GM12878 (cell line): ENCODE measurements at regions not wholly inside any gene's neighbourhood (a gene's known extent, or its start where the extent isn't known, plus 50 kb on each side); places are given as distances from the start of the nearest gene placed in this dataset.

Experiments used
- ATAC-seq: fragments of 200-7000 bp; cut with Tn5 transposase; 3 replicates; pipeline ENCODE4 v1.9.1; 2020; ENCODE audit warnings: mild to moderate bottlenecking, moderate library complexity
- BruUV-seq: library from RNA; stranded (reverse); fragments of 400-500 nt; replicated peaks from 2 replicates; lab custom pipeline; 2021; lab: Mats Ljungman, UMichigan
- CTCF ChIA-PET: fragments of 300-600 bp; sonication (Branson Sonifier 250); formaldehyde crosslinking; extraction: SDS; loops from one replicate; lab custom pipeline; 2021; ENCODE audit warnings: inconsistent platforms; lab: Yijun Ruan, JAX
- POLR2A ChIA-PET: fragments of 350-600 bp; formaldehyde crosslinking; extraction: SDS; loops from one replicate; lab custom pipeline; 2021; ENCODE audit warnings: inconsistent platforms; lab: Charles Lee
- RAD21 ChIA-PET: fragments of 300-600 bp; sonication (Branson Sonifier 250); formaldehyde crosslinking; loops from one replicate; lab custom pipeline; 2023; ENCODE audit warnings: antibody characterized with exemption; ENCODE audit not compliant: unreplicated experiment; lab: Charles Lee
- SMC1A ChIA-PET: fragments of 300-600 bp; sonication (Branson Sonifier 250); formaldehyde crosslinking; loops from one replicate; lab custom pipeline; 2023; ENCODE audit not compliant: unreplicated experiment, uncharacterized antibody; lab: Charles Lee
- DNase-seq: peaks from one replicate; pipeline ENCODE4 v3.0.0-alpha.2; 2011; ENCODE audit warnings: low read depth, low spot score
- FAIRE-seq: peaks from 3 replicates; lab custom pipeline; 2011; peaks lifted over from hg19 to GRCh38; lab: Jason Lieb, UNC
- H2AFZ ChIP-seq: 2 replicates; pipeline ENCODE4 v1.6.0; 2011; ENCODE audit warnings: low read depth, low read length, control low read depth; ENCODE audit not compliant: control insufficient read depth
- H3K27ac ChIP-seq: 2 replicates; pipeline ENCODE4 v1.5.1; 2011; ENCODE audit warnings: control low read depth; ENCODE audit not compliant: control insufficient read depth, insufficient read depth
- H3K27me3 ChIP-seq, 2 experiments: replicated peaks in 1 of 2; 2 replicates each; pipeline versions ENCODE4 v1.6.0 to v1.6.1; 2011; ENCODE audit warnings: low read length in 1 of 2; ENCODE audit not compliant: control insufficient read depth in 2 of 2, insufficient read depth in 2 of 2
- H3K36me3 ChIP-seq, 2 experiments: 2 replicates each; pipeline ENCODE4 v1.5.1; 2011; ENCODE audit warnings: low read length in 1 of 2; ENCODE audit not compliant: control insufficient read depth in 2 of 2, insufficient read depth in 2 of 2
- H3K4me1 ChIP-seq: 2 replicates; pipeline ENCODE4 v1.6.1; 2011; ENCODE audit warnings: mild to moderate bottlenecking, low read length, moderate library complexity, mixed read lengths; ENCODE audit not compliant: control insufficient read depth, insufficient read depth
- H3K4me2 ChIP-seq: 2 replicates; pipeline ENCODE4 v1.6.0; 2011; ENCODE audit warnings: control low read depth; ENCODE audit not compliant: control insufficient read depth, insufficient read depth
- H3K4me3 ChIP-seq: fragments of 200-600 bp; sonication (generic); 2 replicates; pipeline ENCODE4 v1.5.1; 2016
- H3K79me2 ChIP-seq: 2 replicates; pipeline ENCODE4 v1.6.0; 2011; ENCODE audit warnings: low read length; ENCODE audit not compliant: control insufficient read depth, insufficient read depth
- H3K9ac ChIP-seq: 2 replicates; pipeline ENCODE4 v1.8.0; 2011; ENCODE audit warnings: low read length, control low read depth, mixed read lengths; ENCODE audit not compliant: control insufficient read depth, insufficient read depth
- H3K9me3 ChIP-seq: replicated peaks from 3 replicates; pipeline ENCODE4 v1.5.1; 2011; ENCODE audit warnings: mild to moderate bottlenecking, low read length; ENCODE audit not compliant: control insufficient read depth, insufficient read depth
- H4K20me1 ChIP-seq: 2 replicates; pipeline ENCODE4 v1.6.0; 2011; ENCODE audit not compliant: control insufficient read depth, insufficient read depth
- ATF3 ChIP-seq: IDR thresholded peaks from 2 replicates; pipeline ENCODE4 v1.6.1; 2011; ENCODE audit warnings: low read depth, mild to moderate bottlenecking, low read length, moderate library complexity, borderline replicate concordance; ENCODE audit errors: extremely low read depth
- BCL11A ChIP-seq: IDR thresholded peaks from 2 replicates; pipeline ENCODE4 v1.6.1; 2011; ENCODE audit warnings: low read depth, low read length
- BHLHE40 ChIP-seq, 2 experiments: fragments of 450-650 bp in 1 of 2; IDR thresholded peaks; 2 replicates each; pipeline ENCODE4 v1.6.1; 2011 to 2017; ENCODE audit warnings: low read depth in 2 of 2, borderline replicate concordance in 1 of 2, improper control_type of control experiment in 1 of 2, low read length in 1 of 2, mild to moderate bottlenecking in 1 of 2
- BMI1 ChIP-seq: fragments of 450-650 bp; IDR thresholded peaks from 2 replicates; pipeline ENCODE4 v1.6.1; 2016; ENCODE audit warnings: mild to moderate bottlenecking, moderate library complexity, borderline replicate concordance
- CBFB ChIP-seq: IDR thresholded peaks from 2 replicates; pipeline ENCODE4 v1.6.1; 2016; ENCODE audit warnings: antibody characterized with exemption, low read depth
- GATAD2B ChIP-seq: fragments of 450-650 bp; conservative IDR thresholded peaks from 2 replicates; pipeline ENCODE4 v1.6.1; 2017; ENCODE audit warnings: low read depth, mild to moderate bottlenecking, moderate library complexity
- HDAC6 ChIP-seq: fragments of 200-600 bp; sonication (generic); IDR thresholded peaks from one replicate; pipeline ENCODE4 v1.8.0; 2017; ENCODE audit warnings: antibody characterized with exemption; ENCODE audit not compliant: unreplicated experiment
- IKZF2 ChIP-seq, 2 experiments: fragments of 450-650 bp; IDR thresholded peaks; 2 replicates each; pipeline ENCODE4 v1.6.1; 2017; ENCODE audit warnings: mild to moderate bottlenecking in 2 of 2, moderate library complexity in 2 of 2
- MTA3 ChIP-seq: IDR thresholded peaks from 2 replicates; pipeline ENCODE4 v1.6.1; 2012; ENCODE audit warnings: low read length, inconsistent platforms, borderline replicate concordance
- NBN ChIP-seq: fragments of 450-650 bp; IDR thresholded peaks from 2 replicates; pipeline ENCODE4 v1.6.1; 2016
- NFYA ChIP-seq: IDR thresholded peaks from 2 replicates; pipeline ENCODE4 v1.6.1; 2011; ENCODE audit warnings: low read depth, mild to moderate bottlenecking, low read length, improper control_type of control experiment, borderline replicate concordance
- NRF1 ChIP-seq: conservative IDR thresholded peaks from 2 replicates; pipeline ENCODE4 v1.6.1; 2011; ENCODE audit warnings: mild to moderate bottlenecking, low read depth, low read length, improper control_type of control experiment
- PAX5 ChIP-seq: IDR thresholded peaks from 2 replicates; pipeline ENCODE4 v1.6.1; 2011; ENCODE audit warnings: low read depth, low read length, borderline replicate concordance
- SIX5 ChIP-seq: IDR thresholded peaks from 2 replicates; pipeline ENCODE4 v1.6.1; 2011; ENCODE audit warnings: mild to moderate bottlenecking, low read depth, low read length, moderate library complexity; ENCODE audit not compliant: severe bottlenecking
- SMAD1 ChIP-seq: fragments of 450-650 bp; IDR thresholded peaks from 2 replicates; pipeline ENCODE4 v1.6.1; 2018; ENCODE audit warnings: mild to moderate bottlenecking, low read depth; ENCODE audit not compliant: partially characterized antibody
- SPI1 ChIP-seq: IDR thresholded peaks from 2 replicates; pipeline ENCODE4 v1.6.1; 2011; ENCODE audit warnings: low read depth, mild to moderate bottlenecking, low read length, moderate library complexity, borderline replicate concordance; ENCODE audit not compliant: insufficient read depth
- SREBF1 ChIP-seq: IDR thresholded peaks from 2 replicates; pipeline ENCODE4 v1.6.1; 2012; ENCODE audit warnings: mild to moderate bottlenecking, low read length
- USF1 ChIP-seq: IDR thresholded peaks from 2 replicates; pipeline ENCODE4 v1.6.1; 2011; ENCODE audit warnings: borderline replicate concordance, low read depth, mild to moderate bottlenecking, moderate library complexity, mixed read lengths, low read length; ENCODE audit not compliant: insufficient read depth; ENCODE audit errors: extremely low read length
- YBX1 ChIP-seq: fragments of 450-650 bp; IDR thresholded peaks from 2 replicates; pipeline ENCODE4 v1.6.1; 2016; ENCODE audit warnings: antibody characterized with exemption
- WGBS: methylation state at CpG from one replicate; pipeline ENCODE4 v1.1.6; 2016; ENCODE audit warnings: low lambda C conversion rate; ENCODE audit not compliant: insufficient replicate concordance, insufficient coverage; ENCODE audit errors: missing lambda C conversion rate; 5-methylcytosine and 5-hydroxymethylcytosine counted together
- in situ Hi-C: fragments of 300-500 bp; cut with MboI; formaldehyde crosslinking; loops from 9 replicates; pipeline ENCODE4 v1.14.3; 2018; ENCODE audit warnings: mixed read lengths
- intact Hi-C: fragments of 100-400 bp; cut with micrococcal nuclease; formaldehyde crosslinking; loops from one replicate; pipeline ENCODE4 v1.14.2; 2022; ENCODE audit not compliant: unreplicated experiment

GRCh38 chr19:32230441-32230840 lies 115.0 kb upstream of the ZNF507 start:
- Histone ChIP-seq H3K9me3 (no peaks in the 10 kb centered on the region), H3K27ac (no peak overlapping the region), H2AFZ (no peak overlapping the region)
- TF ChIP-seq GATAD2B, result no peak
- no peak for TF ChIP-seq HDAC6
- TF ChIP-seq YBX1, result no peak
- TF ChIP-seq MTA3, result no peak
- no peak for TF ChIP-seq USF1
- TF ChIP-seq SPI1, result no peak
- no peak for TF ChIP-seq BCL11A
- TF ChIP-seq NRF1, result no peak
- no peak for TF ChIP-seq SMAD1
- no peak for TF ChIP-seq PAX5
- TF ChIP-seq CBFB, result no peak
- TF ChIP-seq SIX5, result no peak
- no peak for TF ChIP-seq ATF3
- no peak for TF ChIP-seq IKZF2 (IDR thresholded peaks at IDR 0.05)
- TF ChIP-seq SREBF1, result no peak
- TF ChIP-seq BHLHE40 (IDR thresholded peaks at IDR 0.05; ENCODE audit: borderline replicate concordance in 1 of 2, low read depth in 2 of 2, low read length in 1 of 2), result no peak
- no peak for TF ChIP-seq NBN
- TF ChIP-seq BMI1, result no peak
- no peak for TF ChIP-seq NFYA
- TF ChIP-seq, all 136 proteins: peak for 0
- intact Hi-C loops, result no loop called here
- ATAC-seq (no peak), DNase-seq (no peak), FAIRE-seq (no peak)
- in situ Hi-C loops, result loop anchor here (5.0 kb wide), 1 partner anchor 1553 kb away; no protein-coding TSS in a partner anchor
- WGBS, result under 1% methylated on average over 6 of the region's 6 CpGs
- H3K4me1 ChIP-seq, result no peaks in the 10 kb centered on the region
- H4K20me1 ChIP-seq, result no peaks in the 10 kb centered on the region
- CTCF ChIA-PET, result no interaction called here
- RAD21 ChIA-PET, result no interaction called here
- BruUV-seq, result no TSS peak
- H3K27me3 ChIP-seq, result no peaks in the 10 kb centered on the region
- H3K9ac ChIP-seq, result no peak overlapping the region
- no peak overlapping the region for H3K4me3 ChIP-seq
- no peaks in the 10 kb centered on the region for H3K36me3 ChIP-seq
- H3K79me2 ChIP-seq, result no peaks in the 10 kb centered on the region
- no peak overlapping the region for H3K4me2 ChIP-seq
- POLR2A ChIA-PET, result no interaction called here
- SMC1A ChIA-PET, result no interaction called here
